Ovary (tissue), 3 donors: ENCODE measurements at regions not wholly inside any gene's neighbourhood (a gene's known extent, or its start where the extent isn't known, plus 50 kb on each side); places are given as distances from the start of the nearest gene placed in this dataset.

Source experiments
- CTCF ChIP-seq, 3 donors: fragments of 450-650 bp in 2 of 3; fragments of 200-600 bp in 1 of 3; IDR thresholded peaks; one replicate each; pipeline versions ENCODE4 v1.5.1 to v1.8.0; 2016 to 2022; ENCODE audit warnings: antibody characterized with exemption in 3 of 3, mild to moderate bottlenecking in 1 of 3
- EP300 ChIP-seq: sonication (generic); formaldehyde crosslinking; IDR thresholded peaks from one replicate; pipeline ENCODE4 v1.6.1; 2017; ENCODE audit warnings: antibody characterized with exemption
- POLR2A ChIP-seq: fragments of 450-650 bp; IDR thresholded peaks from one replicate; pipeline ENCODE4 v1.6.1; 2017; ENCODE audit warnings: antibody characterized with exemption, mild to moderate bottlenecking, moderate library complexity
- donor health status: DM: no; HTN: no; CAD: no.

- TF ChIP-seq CTCF (IDR thresholded peaks at IDR 0.05) (no peak), POLR2A (no peak), EP300 (no peak)
Observed at GRCh38 chr10:36450380-36450779, 675.0 kb upstream of the ANKRD30A start.
